ENCODE measurements at regions not wholly inside any gene's neighbourhood (a gene's known extent, or its start where the extent isn't known, plus 50 kb on each side); places are given as distances from the start of the nearest gene placed in this dataset.

- no peaks in the 10 kb centered on the region for H3K36me3 ChIP-seq (ENCODE audit: control insufficient read depth in 2 of 2, insufficient read depth in 1 of 2, low read length in 2 of 2)
- POLR2A ChIA-PET = no interaction called here
- no peak overlapping the region for H3K4me3 ChIP-seq (ENCODE audit: low read depth, low read length)
- H3K27ac ChIP-seq (ENCODE audit: extremely low read depth, low read depth, low read length) = no peak overlapping the region
- TF ChIP-seq BCL6B (tag by site-specific recombination; IDR thresholded peaks at IDR 0.05) = no peak
- no peaks in the 10 kb centered on the region for H3K4me1 ChIP-seq (ENCODE audit: control insufficient read depth, insufficient read depth, low read length)
- CTCF ChIA-PET = interaction anchor here (0.7 kb wide), 2 partner anchors 20 to 233 kb away, joined by 3 to 4 read pairs; no protein-coding TSS in a partner anchor
- no peaks in the 10 kb centered on the region for H3K9me3 ChIP-seq (ENCODE audit: control insufficient read depth, insufficient read depth, low read depth, low read length)
Measured at GRCh38 chr13:29688193-29688592, 92.7 kb upstream of the SLC7A1 start.

- no peak for TF ChIP-seq ZSCAN5A (tag by site-specific recombination; IDR thresholded peaks at IDR 0.05)
- TF ChIP-seq ZBTB7A (tag by site-specific recombination; IDR thresholded peaks at IDR 0.05; ENCODE audit: low read depth) = no peak
- TF ChIP-seq ZNF624 (tag by site-specific recombination; IDR thresholded peaks at IDR 0.05) = no peak
- TF ChIP-seq ZNF169 (tag by site-specific recombination; IDR thresholded peaks at IDR 0.05) = no peak
- TF ChIP-seq ZNF335 (tag by site-specific recombination; conservative IDR thresholded peaks at IDR 0.05) = no peak
- TF ChIP-seq ZNF561 (tag by site-specific recombination; IDR thresholded peaks at IDR 0.05; ENCODE audit: borderline replicate concordance) = no peak
- POLR2A ChIA-PET = no interaction called here
- CTCF ChIA-PET = no interaction called here
- no peak overlapping the region for H3K4me3 ChIP-seq (ENCODE audit: low read depth, low read length)
- H3K9me3 ChIP-seq (ENCODE audit: control insufficient read depth, insufficient read depth, low read depth, low read length) = no peaks in the 10 kb centered on the region
- H3K36me3 ChIP-seq (ENCODE audit: control insufficient read depth in 2 of 2, insufficient read depth in 1 of 2, low read length in 2 of 2) = no peaks in the 10 kb centered on the region
- H3K4me1 ChIP-seq (ENCODE audit: control insufficient read depth, insufficient read depth, low read length) = no peaks in the 10 kb centered on the region
- no peak overlapping the region for H3K27ac ChIP-seq (ENCODE audit: extremely low read depth, low read depth, low read length)
Measured at GRCh38 chr13:29684441-29684840, 89.0 kb upstream of the SLC7A1 start.

- CTCF ChIA-PET = interaction anchor here (0.8 kb wide), 1 partner anchor 174 kb away, joined by 3 read pairs; no protein-coding TSS in a partner anchor
Measured at GRCh38 chr13:29683041-29683440, 87.6 kb upstream of the SLC7A1 start.

GRCh38 chr13:29681864-29682263 lies 86.4 kb upstream of the SLC7A1 start:
- Histone ChIP-seq H3K4me1 (ENCODE audit: control insufficient read depth, insufficient read depth, low read length) (no peaks in the 10 kb centered on the region), H3K36me3 (ENCODE audit: control insufficient read depth in 2 of 2, insufficient read depth in 1 of 2, low read length in 2 of 2) (no peaks in the 10 kb centered on the region), H3K27ac (ENCODE audit: extremely low read depth, low read depth, low read length) (no peak overlapping the region), H3K9me3 (ENCODE audit: control insufficient read depth, insufficient read depth, low read depth, low read length) (no peaks in the 10 kb centered on the region), H3K4me3 (ENCODE audit: low read depth, low read length) (no peak overlapping the region)
- ChIA-PET POLR2A (no interaction called here), CTCF (no interaction called here)
- TF ChIP-seq ZNF426 (tag by site-specific recombination; IDR thresholded peaks at IDR 0.05) (no peak), PRDM2 (tag by site-specific recombination; IDR thresholded peaks at IDR 0.05; ENCODE audit: borderline replicate concordance) (no peak), ZNF157 (tag by site-specific recombination; IDR thresholded peaks at IDR 0.05) (no peak), ZNF645 (tag by site-specific recombination; IDR thresholded peaks at IDR 0.05) (no peak), MEIS1 (CRISPR knock-in tag; IDR thresholded peaks at IDR 0.05; ENCODE audit: borderline replicate concordance) (no peak)

More at GRCh38 chr13:29683041-29683440, 87.6 kb upstream of the SLC7A1 start:
- H3K4me3 ChIP-seq (ENCODE audit: low read depth, low read length) = no peak overlapping the region
- H3K4me1 ChIP-seq (ENCODE audit: control insufficient read depth, insufficient read depth, low read length) = no peaks in the 10 kb centered on the region
- TF ChIP-seq ZNF112 (tag by site-specific recombination; IDR thresholded peaks at IDR 0.05) (no peak), ZNF548 (tag by site-specific recombination; IDR thresholded peaks at IDR 0.05) (no peak), GLIS1 (tag by site-specific recombination; IDR thresholded peaks at IDR 0.05) (no peak), ZBTB48 (tag by site-specific recombination; IDR thresholded peaks at IDR 0.05) (no peak), TRIM28 (IDR thresholded peaks at IDR 0.05; ENCODE audit: borderline replicate concordance, low read length) (no peak), ZNF121 (tag by site-specific recombination; IDR thresholded peaks at IDR 0.05) (no peak), ZNF501 (tag by site-specific recombination; IDR thresholded peaks at IDR 0.05) (no peak), ZNF19 (tag by site-specific recombination; IDR thresholded peaks at IDR 0.05; ENCODE audit: low read depth) (no peak), ZNF488 (tag by site-specific recombination; IDR thresholded peaks at IDR 0.05) (no peak), ZNF394 (tag by site-specific recombination; IDR thresholded peaks at IDR 0.05; ENCODE audit: borderline replicate concordance) (no peak)
- H3K27ac ChIP-seq (ENCODE audit: extremely low read depth, low read depth, low read length) = no peak overlapping the region
- POLR2A ChIA-PET = no interaction called here
- H3K36me3 ChIP-seq (ENCODE audit: control insufficient read depth in 2 of 2, insufficient read depth in 1 of 2, low read length in 2 of 2) = no peaks in the 10 kb centered on the region
- H3K9me3 ChIP-seq (ENCODE audit: control insufficient read depth, insufficient read depth, low read depth, low read length) = no peaks in the 10 kb centered on the region

Measured in HEK293 (cell line).